A673 (cell line): ENCODE measurements at regions not wholly inside any gene's neighbourhood (a gene's known extent, or its start where the extent isn't known, plus 50 kb on each side); places are given as distances from the start of the nearest gene placed in this dataset.
A peak's percentile ranks its signal among the peaks of the same experiment; 100 is the strongest.

ENCODE experiments used
- BruUV-seq: library from RNA; stranded (reverse); fragments of 400-500 nt; replicated peaks from 2 replicates; lab custom pipeline; 2021; lab: Mats Ljungman, UMichigan
- CTCF ChIA-PET: fragments of 300-600 bp; sonication (Branson Sonifier 250); formaldehyde crosslinking; loops from one replicate; lab custom pipeline; 2022; ENCODE audit warnings: antibody characterized with exemption; lab: Charles Lee
- POLR2A ChIA-PET: fragments of 300-600 bp; sonication (Branson Sonifier 250); formaldehyde crosslinking; loops from one replicate; lab custom pipeline; 2022; ENCODE audit warnings: antibody characterized with exemption; ENCODE audit not compliant: low non-redundant PET; lab: Charles Lee
- DNase-seq: peaks from one replicate; pipeline ENCODE4 v3.0.0-alpha.2; 2015; ENCODE audit warnings: low spot score
- H3K27ac ChIP-seq: fragments of 200-600 bp; sonication (generic); 2 replicates; pipeline ENCODE4 v1.5.1; 2016; ENCODE audit warnings: mixed run types, low read depth, mild to moderate bottlenecking, mixed read lengths, antibody characterized with exemption, low read length; ENCODE audit not compliant: poor library complexity, severe bottlenecking
- H3K27me3 ChIP-seq: fragments of 200-600 bp; sonication (generic); replicated peaks from 2 replicates; pipeline ENCODE4 v1.6.1; 2017; ENCODE audit warnings: mixed run types, low read depth, mild to moderate bottlenecking, mixed read lengths, antibody characterized with exemption, low read length; ENCODE audit not compliant: insufficient read depth, poor library complexity
- H3K36me3 ChIP-seq: fragments of 200-600 bp; sonication (generic); 2 replicates; pipeline ENCODE4 v1.6.1; 2016; ENCODE audit warnings: mixed run types, mild to moderate bottlenecking, mixed read lengths, antibody characterized with exemption, low read length; ENCODE audit not compliant: insufficient read depth, poor library complexity, severe bottlenecking
- H3K4me1 ChIP-seq: fragments of 200-600 bp; sonication (generic); 2 replicates; pipeline ENCODE4 v1.6.1; 2017; ENCODE audit warnings: mixed run types, mild to moderate bottlenecking, mixed read lengths, antibody characterized with exemption, low read length; ENCODE audit not compliant: insufficient read depth, poor library complexity, severe bottlenecking
- H3K4me3 ChIP-seq: fragments of 200-600 bp; sonication (generic); 2 replicates; pipeline ENCODE4 v1.5.1; 2016; ENCODE audit warnings: low read depth, mixed run types, mild to moderate bottlenecking, mixed read lengths, low read length; ENCODE audit not compliant: poor library complexity, severe bottlenecking
- H3K9me3 ChIP-seq: fragments of 200-600 bp; sonication (generic); 2 replicates; pipeline ENCODE4 v1.6.1; 2016; ENCODE audit warnings: mixed run types, low read depth, mild to moderate bottlenecking, mixed read lengths, antibody characterized with exemption, low read length; ENCODE audit not compliant: poor library complexity, severe bottlenecking
- CTCF ChIP-seq: fragments of 300-800, 200-600 bp; sonication (generic); conservative IDR thresholded peaks from 2 replicates; pipeline ENCODE4 v1.5.1; 2017; ENCODE audit warnings: low read depth, mild to moderate bottlenecking, antibody characterized with exemption, low read length, moderate library complexity, mixed read lengths
- EZH2 ChIP-seq: fragments of 200-600 bp; sonication (generic); IDR thresholded peaks from 2 replicates; pipeline ENCODE4 v1.6.1; 2017; ENCODE audit warnings: borderline replicate concordance, low read depth, mild to moderate bottlenecking, mixed read lengths, antibody characterized with exemption, low read length; ENCODE audit not compliant: poor library complexity, severe bottlenecking
- intact Hi-C: fragments of 100-400 bp; cut with micrococcal nuclease; formaldehyde crosslinking; loops from one replicate; pipeline ENCODE4 v1.10.0; 2022; ENCODE audit not compliant: unreplicated experiment

DNA sequence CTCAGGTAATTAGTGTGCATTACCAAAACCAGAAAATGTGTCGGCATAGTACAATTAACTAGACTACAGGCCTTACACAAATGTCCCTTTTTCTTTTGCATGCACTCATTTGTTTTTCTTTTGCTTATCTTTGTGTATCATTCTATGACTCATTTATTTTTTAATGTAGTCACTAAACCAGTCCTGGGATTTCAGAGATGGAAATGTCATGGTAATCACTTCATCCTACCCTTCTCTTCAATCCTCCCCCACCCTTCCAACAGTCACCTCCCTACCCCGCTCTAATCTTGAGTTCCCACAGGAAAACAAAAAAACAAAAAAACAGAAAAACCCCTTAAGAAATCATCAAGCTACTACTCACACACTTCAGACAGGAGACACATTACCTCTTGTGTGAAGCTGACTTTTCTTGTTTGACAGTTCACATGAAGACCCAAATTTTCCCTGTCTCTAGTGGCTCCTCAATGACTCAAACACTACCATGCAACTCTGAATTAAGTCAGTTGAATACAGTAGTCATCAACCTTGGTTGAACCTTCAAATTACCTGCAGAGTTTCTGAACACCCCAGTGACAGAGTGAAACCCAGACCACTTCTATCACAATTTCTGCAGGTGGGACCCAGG lies 242.4 kb upstream of the SALL1 start:
- Histone ChIP-seq H3K4me3 (no peak overlapping the region), H3K9me3 (peaks cover 8% of the 10 kb centered on the region), H3K27me3 (no peaks in the 10 kb centered on the region), H3K4me1 (peaks cover 13% of the 10 kb centered on the region), H3K27ac (no peak overlapping the region), H3K36me3 (no peaks in the 10 kb centered on the region)
- intact Hi-C loops = no loop called here
- CTCF ChIA-PET = no interaction called here
- TF ChIP-seq CTCF = no peak
- no peak for TF ChIP-seq EZH2
- no peak for DNase-seq
- BruUV-seq = no TSS peak
- POLR2A ChIA-PET = no interaction called here

GRCh38 chr16:51392521-51393187 lies 241.6 kb upstream of the SALL1 start:
- Histone ChIP-seq H3K36me3 (no peaks in the 10 kb centered on the region), H3K27me3 (no peaks in the 10 kb centered on the region), H3K27ac (no peak overlapping the region), H3K4me3 (no peak overlapping the region), H3K9me3 (peaks cover 8% of the 10 kb centered on the region), H3K4me1 (peaks cover 13% of the 10 kb centered on the region)
- BruUV-seq = no TSS peak
- intact Hi-C loops = no loop called here
- DNase-seq = peak; percentile 46
- ChIA-PET CTCF (interaction anchor here (0.9 kb wide), 1 partner anchor 16 kb away, joined by 3 read pairs; no protein-coding TSS in a partner anchor), POLR2A (no interaction called here)
- no peak for TF ChIP-seq EZH2
- no peak for TF ChIP-seq CTCF

GRCh38 chr16:51391798-51392511 lies 240.9 kb upstream of the SALL1 start:
- peaks cover 13% of the 10 kb centered on the region for H3K4me1 ChIP-seq
- no TSS peak for BruUV-seq
- peak; percentile 28 for DNase-seq
- POLR2A ChIA-PET = no interaction called here
- TF ChIP-seq EZH2 (no peak), CTCF (no peak)
- H3K27ac ChIP-seq = no peak overlapping the region
- H3K36me3 ChIP-seq = no peaks in the 10 kb centered on the region
- CTCF ChIA-PET = interaction anchor here (0.9 kb wide), 1 partner anchor 16 kb away, joined by 3 read pairs; no protein-coding TSS in a partner anchor
- intact Hi-C loops = no loop called here
- no peak overlapping the region for H3K4me3 ChIP-seq
- peaks cover 8% of the 10 kb centered on the region for H3K9me3 ChIP-seq
- no peaks in the 10 kb centered on the region for H3K27me3 ChIP-seq
